OCI-LY7 (cell line): ENCODE measurements at regions not wholly inside any gene's neighbourhood (a gene's known extent, or its start where the extent isn't known, plus 50 kb on each side); places are given as distances from the start of the nearest gene placed in this dataset.

Experiments used
- BruUV-seq: library from RNA; stranded (reverse); fragments of 400-500 nt; replicated peaks from 2 replicates; lab custom pipeline; 2021; lab: Mats Ljungman, UMichigan
- CTCF ChIA-PET: fragments of 300-600 bp; sonication (Branson Sonifier 250); formaldehyde crosslinking; loops from one replicate; lab custom pipeline; 2022; ENCODE audit warnings: antibody characterized with exemption; ENCODE audit not compliant: unreplicated experiment; lab: Charles Lee
- POLR2A ChIA-PET: fragments of 300-600 bp; sonication (Branson Sonifier 250); formaldehyde crosslinking; loops from one replicate; lab custom pipeline; 2022; ENCODE audit warnings: antibody characterized with exemption; lab: Charles Lee
- DNase-seq: peaks from one replicate; pipeline ENCODE4 v3.0.0-alpha.2; 2015; ENCODE audit warnings: low spot score
- H2AFZ ChIP-seq: fragments of 200-600 bp; sonication (generic), shearing (Covaris generic); 2 replicates; pipeline ENCODE4 v1.6.1; 2014; ENCODE audit warnings: mild to moderate bottlenecking, antibody characterized with exemption, low read length, moderate library complexity
- H3K27ac ChIP-seq: fragments of 200-600 bp; sonication (generic); 2 replicates; pipeline ENCODE4 v1.5.1; 2014; ENCODE audit warnings: mixed run types, low read depth, mild to moderate bottlenecking, moderate library complexity, low read length, inconsistent platforms; ENCODE audit not compliant: poor library complexity, severe bottlenecking
- H3K36me3 ChIP-seq: fragments of 200-600 bp; sonication (generic); 2 replicates; pipeline ENCODE4 v1.6.1; 2014; ENCODE audit warnings: mild to moderate bottlenecking, antibody characterized with exemption, low read length, moderate library complexity, mixed read lengths; ENCODE audit not compliant: insufficient read depth
- H3K4me1 ChIP-seq: fragments of 200-600 bp; sonication (generic); 2 replicates; pipeline ENCODE4 v1.5.1; 2014; ENCODE audit warnings: mild to moderate bottlenecking, low read length; ENCODE audit not compliant: insufficient read depth, poor library complexity, severe bottlenecking
- H3K4me2 ChIP-seq: fragments of 200-600 bp; sonication (generic); 2 replicates; pipeline ENCODE4 v1.6.1; 2014; ENCODE audit warnings: mild to moderate bottlenecking, low read length
- H3K4me3 ChIP-seq: fragments of 200-600 bp; sonication (generic); 2 replicates; pipeline ENCODE4 v1.5.1; 2014; ENCODE audit warnings: mild to moderate bottlenecking, low read depth, low read length; ENCODE audit not compliant: poor library complexity, severe bottlenecking
- H3K79me2 ChIP-seq: fragments of 200-600 bp; sonication (generic); 2 replicates; pipeline ENCODE4 v1.6.1; 2016; ENCODE audit warnings: low read depth, mild to moderate bottlenecking, low read length, moderate library complexity, mixed read lengths; ENCODE audit not compliant: insufficient read depth
- H3K9me2 ChIP-seq: fragments of 200-600 bp; sonication (generic); 2 replicates; pipeline ENCODE4 v1.6.1; 2016; ENCODE audit warnings: mild to moderate bottlenecking, low read length, mixed read lengths; ENCODE audit not compliant: insufficient read depth
- H3K9me3 ChIP-seq: fragments of 200-600 bp; sonication (generic); 2 replicates; pipeline ENCODE4 v1.6.1; 2014; ENCODE audit warnings: mild to moderate bottlenecking, mixed run types, low read length, mixed read lengths
- H4K20me1 ChIP-seq: fragments of 200-600 bp; sonication (generic); 2 replicates; pipeline ENCODE4 v1.6.1; 2014; ENCODE audit warnings: mild to moderate bottlenecking, antibody characterized with exemption, low read length, moderate library complexity, mixed read lengths; ENCODE audit not compliant: insufficient read depth
- CTCF ChIP-seq: fragments of 200-600 bp; sonication (generic); conservative IDR thresholded peaks from 2 replicates; pipeline ENCODE4 v1.5.1; 2014; ENCODE audit warnings: mild to moderate bottlenecking, antibody characterized with exemption, low read length, moderate library complexity, mixed read lengths
- EZH2phosphoT487 ChIP-seq: fragments of 200-600 bp; sonication (generic); IDR thresholded peaks from 2 replicates; pipeline ENCODE4 v1.6.1; 2018; ENCODE audit warnings: low read depth, borderline replicate concordance, mild to moderate bottlenecking, mixed run types, antibody characterized with exemption, low read length, moderate library complexity, mixed read lengths
- intact Hi-C: fragments of 100-400 bp; cut with micrococcal nuclease; formaldehyde crosslinking; loops from one replicate; pipeline ENCODE4 v1.10.0; 2022; ENCODE audit not compliant: unreplicated experiment

GRCh38 chr4:27916452-27917184 is 1056.0 kb downstream of the STIM2 start:
- POLR2A ChIA-PET = no interaction called here
- intact Hi-C loops = no loop called here
- TF ChIP-seq EZH2phosphoT487 = no peak
- Histone ChIP-seq H2AFZ (no peak overlapping the region), H3K36me3 (no peaks in the 10 kb centered on the region), H3K4me2 (no peak overlapping the region), H3K9me2 (no peaks in the 10 kb centered on the region), H3K9me3 (no peaks in the 10 kb centered on the region), H3K4me1 (no peaks in the 10 kb centered on the region), H3K27ac (no peak overlapping the region), H4K20me1 (no peaks in the 10 kb centered on the region), H3K79me2 (no peaks in the 10 kb centered on the region), H3K4me3 (no peak overlapping the region)
- BruUV-seq = no TSS peak
- no peak for DNase-seq
- CTCF ChIA-PET = no interaction called here

GRCh38 chr4:27917381-27917780 is 1056.7 kb downstream of the STIM2 start:
- H3K79me2 ChIP-seq = no peaks in the 10 kb centered on the region
- intact Hi-C loops = no loop called here
- TF ChIP-seq EZH2phosphoT487 (no peak), CTCF (no peak)
- H2AFZ ChIP-seq = no peak overlapping the region
- DNase-seq = no peak
- BruUV-seq = no TSS peak
- H3K4me1 ChIP-seq = no peaks in the 10 kb centered on the region
- H4K20me1 ChIP-seq = no peaks in the 10 kb centered on the region
- ChIA-PET POLR2A (interaction anchor here (0.6 kb wide), 1 partner anchor 9 kb away, joined by 3 read pairs; no protein-coding TSS in a partner anchor), CTCF (no interaction called here)
- no peak overlapping the region for H3K4me2 ChIP-seq
- H3K4me3 ChIP-seq = no peak overlapping the region
- no peaks in the 10 kb centered on the region for H3K9me2 ChIP-seq
- no peaks in the 10 kb centered on the region for H3K36me3 ChIP-seq
- H3K9me3 ChIP-seq = no peaks in the 10 kb centered on the region
- no peak overlapping the region for H3K27ac ChIP-seq

GRCh38 chr4:27921231-27921630 is 1060.6 kb downstream of the STIM2 start:
- Histone ChIP-seq H3K36me3 (no peaks in the 10 kb centered on the region), H3K79me2 (no peaks in the 10 kb centered on the region), H2AFZ (no peak overlapping the region), H3K9me2 (no peaks in the 10 kb centered on the region), H3K4me2 (no peak overlapping the region), H3K27ac (no peak overlapping the region), H4K20me1 (no peaks in the 10 kb centered on the region), H3K9me3 (no peaks in the 10 kb centered on the region), H3K4me3 (no peak overlapping the region), H3K4me1 (no peaks in the 10 kb centered on the region)
- BruUV-seq = no TSS peak
- POLR2A ChIA-PET = no interaction called here
- no peak for DNase-seq
- intact Hi-C loops = no loop called here
- TF ChIP-seq EZH2phosphoT487 = no peak
- TF ChIP-seq CTCF = no peak
- CTCF ChIA-PET = no interaction called here
